SHP77 (cell line): ENCODE measurements at regions not wholly inside any gene's neighbourhood (a gene's known extent, or its start where the extent isn't known, plus 50 kb on each side); places are given as distances from the start of the nearest gene placed in this dataset.
"Not testable (repeated sequence)": the region's sequence is repeated elsewhere in the genome, so short reads cannot be mapped to it uniquely, and the experiment has no call there.

Experiments
- DNase-seq, 2 experiments: peaks; one replicate each; lab custom pipeline; 2025; lab: John Stamatoyannopoulos, UW

GRCh38 chr18:10354241-10354811 is 100.1 kb upstream of the APCDD1 start:
- DNase-seq = no peak

GRCh38 chr18:10354890-10355289 is 99.5 kb upstream of the APCDD1 start:
- DNase-seq = no peak

- DNase-seq = not testable (repeated sequence)
These were observed 97.4 kb upstream of the APCDD1 start for GRCh38 chr18:10356999-10357398.

- no peak for DNase-seq
These were observed 92.8 kb upstream of the APCDD1 start for GRCh38 chr18:10361660-10362059.

- no peak for DNase-seq
These were observed 89.4 kb upstream of the APCDD1 start for GRCh38 chr18:10365021-10365500.

- DNase-seq = no peak
These were observed 88.5 kb upstream of the APCDD1 start for GRCh38 chr18:10365901-10366300.

GRCh38 chr18:10367836-10368235 is 86.6 kb upstream of the APCDD1 start:
- no peak for DNase-seq

- DNase-seq = no peak
These were observed 85.7 kb upstream of the APCDD1 start for GRCh38 chr18:10368456-10369453.

- DNase-seq = no peak
These were observed 83.7 kb upstream of the APCDD1 start for GRCh38 chr18:10370716-10371115.

- DNase-seq = no peak
These were observed 83.3 kb upstream of the APCDD1 start for GRCh38 chr18:10371165-10371564.

GRCh38 chr18:10374195-10374594 is 80.2 kb upstream of the APCDD1 start:
- no peak for DNase-seq

- DNase-seq = no peak
These were observed 79.7 kb upstream of the APCDD1 start for GRCh38 chr18:10374636-10375293.

GRCh38 chr18:10376731-10377130 is 77.7 kb upstream of the APCDD1 start:
- peak in 1 of 2 experiments; percentile 1 for DNase-seq

GRCh38 chr18:10377956-10378355 is 76.5 kb upstream of the APCDD1 start:
- no peak for DNase-seq

- DNase-seq = no peak
These were observed 75.6 kb upstream of the APCDD1 start for GRCh38 chr18:10378688-10379420.

GRCh38 chr18:10379522-10379921 is 74.9 kb upstream of the APCDD1 start:
- DNase-seq = no peak

- no peak for DNase-seq
These were observed 72.9 kb upstream of the APCDD1 start for GRCh38 chr18:10381516-10381915.

- DNase-seq = no peak
These were observed 72.5 kb upstream of the APCDD1 start for GRCh38 chr18:10381951-10382350.

GRCh38 chr18:10386049-10386448 is 68.4 kb upstream of the APCDD1 start:
- no peak for DNase-seq

- no peak for DNase-seq
These were observed 67.5 kb upstream of the APCDD1 start for GRCh38 chr18:10386956-10387355.

- DNase-seq = no peak
These were observed 67.0 kb upstream of the APCDD1 start for GRCh38 chr18:10387399-10387798.

- no peak for DNase-seq
These were observed 66.1 kb upstream of the APCDD1 start for GRCh38 chr18:10388373-10388772.
